Panc1 (cell line): ENCODE measurements at regions not wholly inside any gene's neighbourhood (a gene's known extent, or its start where the extent isn't known, plus 50 kb on each side); places are given as distances from the start of the nearest gene placed in this dataset.

Experiments
- ATAC-seq: fragments of 200-7000 bp; cut with Tn5 transposase; 2 replicates; pipeline ENCODE4 v1.9.1; 2020; ENCODE audit warnings: mild to moderate bottlenecking, moderate library complexity
- BruUV-seq: library from RNA; stranded (reverse); fragments of 400-500 nt; replicated peaks from 2 replicates; lab custom pipeline; 2021; lab: Mats Ljungman, UMichigan
- CTCF ChIA-PET: fragments of 300-600 bp; sonication (Branson Sonifier 250); formaldehyde crosslinking; loops from one replicate; lab custom pipeline; 2022; ENCODE audit warnings: antibody characterized with exemption; lab: Charles Lee
- POLR2A ChIA-PET: fragments of 300-600 bp; sonication (Branson Sonifier 250); formaldehyde crosslinking; loops from one replicate; lab custom pipeline; 2022; ENCODE audit warnings: antibody characterized with exemption; lab: Charles Lee
- DNase-seq: peaks from one replicate; pipeline ENCODE4 v3.0.0-alpha.2; 2010; ENCODE audit warnings: low read depth, low spot score
- H3K27ac ChIP-seq: 2 replicates; pipeline ENCODE4 v1.5.1; 2011; ENCODE audit warnings: mild to moderate bottlenecking, low read length, inconsistent platforms
- H3K27me3 ChIP-seq: fragments of 200-500 bp; sonication (Bioruptor generic); 2 replicates; pipeline ENCODE4 v1.6.0; 2014; ENCODE audit warnings: low read length, inconsistent platforms; ENCODE audit not compliant: control insufficient read depth, insufficient read depth
- H3K36me3 ChIP-seq: fragments of 200-500 bp; sonication (Bioruptor generic); 2 replicates; pipeline ENCODE4 v1.5.1; 2014; ENCODE audit warnings: inconsistent platforms, mild to moderate bottlenecking, low read length, moderate library complexity; ENCODE audit not compliant: control insufficient read depth, insufficient read depth
- H3K4me1 ChIP-seq: 2 replicates; pipeline ENCODE4 v1.5.1; 2011; ENCODE audit warnings: inconsistent platforms, mild to moderate bottlenecking, low read length, moderate library complexity; ENCODE audit not compliant: control insufficient read depth, insufficient read depth
- H3K4me3 ChIP-seq, 2 experiments: 2 replicates each; pipeline ENCODE4 v1.5.1; 2011 to 2012; ENCODE audit warnings: low read depth in 2 of 2, low read length in 2 of 2, mild to moderate bottlenecking in 2 of 2, inconsistent platforms in 1 of 2, moderate library complexity in 1 of 2
- H3K9me3 ChIP-seq: fragments of 200-500 bp; sonication (Bioruptor generic); 2 replicates; pipeline ENCODE4 v1.5.1; 2014; ENCODE audit warnings: low read depth, mild to moderate bottlenecking, inconsistent platforms, low read length, moderate library complexity; ENCODE audit not compliant: control insufficient read depth, insufficient read depth
- POLR2AphosphoS5 ChIP-seq: IDR thresholded peaks from 2 replicates; pipeline ENCODE4 v1.6.1; 2012; ENCODE audit warnings: mild to moderate bottlenecking, low read depth, low read length, moderate library complexity
- SIN3A ChIP-seq: IDR thresholded peaks from 2 replicates; pipeline ENCODE4 v1.6.1; 2012; ENCODE audit warnings: low read depth, mild to moderate bottlenecking, low read length, moderate library complexity, borderline replicate concordance; ENCODE audit not compliant: insufficient read depth
- TCF7L2 ChIP-seq: IDR thresholded peaks from 2 replicates; pipeline ENCODE4 v1.6.1; 2011; ENCODE audit warnings: mild to moderate bottlenecking, low read depth, low read length, inconsistent platforms
- in situ Hi-C: cut with HindIII; loops from 2 replicates; pipeline ENCODE4 v1.10.0; 2016; ENCODE audit warnings: low sequenced_read_pairs, low pct_unique_long_range_greater_than_20kb
- intact Hi-C: fragments of 100-400 bp; cut with micrococcal nuclease; formaldehyde crosslinking; loops from one replicate; pipeline ENCODE4 v1.10.0; 2022; ENCODE audit not compliant: unreplicated experiment
- TF ChIP-seq, protein P1 (sequence below), 2 experiments: IDR thresholded peaks; 2 replicates each; pipeline ENCODE4 v1.6.1; 2011 to 2012; ENCODE audit warnings: low read depth in 2 of 2, control low read depth in 1 of 2, low read length in 1 of 2, mild to moderate bottlenecking in 1 of 2, moderate library complexity in 1 of 2; ENCODE audit not compliant: insufficient read depth in 1 of 2
- TF ChIP-seq, protein P2 (sequence below): fragments of 450-650 bp; IDR thresholded peaks from 2 replicates; pipeline ENCODE4 v1.5.1; 2017; ENCODE audit warnings: mild to moderate bottlenecking

DNA sequence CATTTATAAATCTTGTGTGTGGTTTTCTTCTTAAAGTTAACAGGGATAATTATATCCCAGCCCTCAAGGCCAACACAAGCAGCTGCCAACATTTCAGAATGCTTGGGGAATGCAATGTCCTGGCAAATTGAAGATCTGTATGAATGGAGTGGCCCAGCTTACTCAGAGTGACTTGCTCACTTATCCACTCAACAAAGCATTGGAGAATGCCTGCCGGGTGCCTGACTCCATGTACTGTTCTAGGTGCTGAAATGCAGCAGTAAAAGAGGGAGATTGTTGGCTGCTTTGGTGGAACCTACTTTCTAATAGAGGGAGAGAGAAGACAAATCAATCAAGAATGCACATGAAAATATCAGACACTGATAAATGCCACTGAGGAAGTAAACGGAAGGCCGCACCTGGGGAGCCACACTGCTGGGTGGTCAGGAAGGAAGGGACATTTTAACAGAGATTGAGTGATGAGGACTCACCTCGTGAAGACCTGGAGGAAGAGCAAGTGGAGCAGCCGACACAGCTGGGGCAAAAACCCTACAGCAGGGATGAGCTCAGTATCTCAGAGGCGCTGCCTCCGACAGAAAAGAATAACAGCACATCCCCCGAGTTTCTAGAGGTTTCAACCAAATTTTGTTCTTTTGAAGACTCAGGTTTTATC, 61.2 kb upstream of the VASH1 start:
- Histone ChIP-seq H3K9me3 (no peaks in the 10 kb centered on the region), H3K4me1 (no peaks in the 10 kb centered on the region), H3K27me3 (no peaks in the 10 kb centered on the region), H3K4me3 (no peak overlapping the region), H3K27ac (no peak overlapping the region), H3K36me3 (no peaks in the 10 kb centered on the region)
- intact Hi-C loops: no loop called here
- no peak for TF ChIP-seq POLR2AphosphoS5
- TF ChIP-seq, protein P1, sequence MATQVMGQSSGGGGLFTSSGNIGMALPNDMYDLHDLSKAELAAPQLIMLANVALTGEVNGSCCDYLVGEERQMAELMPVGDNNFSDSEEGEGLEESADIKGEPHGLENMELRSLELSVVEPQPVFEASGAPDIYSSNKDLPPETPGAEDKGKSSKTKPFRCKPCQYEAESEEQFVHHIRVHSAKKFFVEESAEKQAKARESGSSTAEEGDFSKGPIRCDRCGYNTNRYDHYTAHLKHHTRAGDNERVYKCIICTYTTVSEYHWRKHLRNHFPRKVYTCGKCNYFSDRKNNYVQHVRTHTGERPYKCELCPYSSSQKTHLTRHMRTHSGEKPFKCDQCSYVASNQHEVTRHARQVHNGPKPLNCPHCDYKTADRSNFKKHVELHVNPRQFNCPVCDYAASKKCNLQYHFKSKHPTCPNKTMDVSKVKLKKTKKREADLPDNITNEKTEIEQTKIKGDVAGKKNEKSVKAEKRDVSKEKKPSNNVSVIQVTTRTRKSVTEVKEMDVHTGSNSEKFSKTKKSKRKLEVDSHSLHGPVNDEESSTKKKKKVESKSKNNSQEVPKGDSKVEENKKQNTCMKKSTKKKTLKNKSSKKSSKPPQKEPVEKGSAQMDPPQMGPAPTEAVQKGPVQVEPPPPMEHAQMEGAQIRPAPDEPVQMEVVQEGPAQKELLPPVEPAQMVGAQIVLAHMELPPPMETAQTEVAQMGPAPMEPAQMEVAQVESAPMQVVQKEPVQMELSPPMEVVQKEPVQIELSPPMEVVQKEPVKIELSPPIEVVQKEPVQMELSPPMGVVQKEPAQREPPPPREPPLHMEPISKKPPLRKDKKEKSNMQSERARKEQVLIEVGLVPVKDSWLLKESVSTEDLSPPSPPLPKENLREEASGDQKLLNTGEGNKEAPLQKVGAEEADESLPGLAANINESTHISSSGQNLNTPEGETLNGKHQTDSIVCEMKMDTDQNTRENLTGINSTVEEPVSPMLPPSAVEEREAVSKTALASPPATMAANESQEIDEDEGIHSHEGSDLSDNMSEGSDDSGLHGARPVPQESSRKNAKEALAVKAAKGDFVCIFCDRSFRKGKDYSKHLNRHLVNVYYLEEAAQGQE (IDR thresholded peaks at IDR 0.05; ENCODE audit: insufficient read depth in 1 of 2, low read depth in 2 of 2, low read length in 1 of 2): no peak
- no peak for TF ChIP-seq SIN3A
- TF ChIP-seq, protein P2, sequence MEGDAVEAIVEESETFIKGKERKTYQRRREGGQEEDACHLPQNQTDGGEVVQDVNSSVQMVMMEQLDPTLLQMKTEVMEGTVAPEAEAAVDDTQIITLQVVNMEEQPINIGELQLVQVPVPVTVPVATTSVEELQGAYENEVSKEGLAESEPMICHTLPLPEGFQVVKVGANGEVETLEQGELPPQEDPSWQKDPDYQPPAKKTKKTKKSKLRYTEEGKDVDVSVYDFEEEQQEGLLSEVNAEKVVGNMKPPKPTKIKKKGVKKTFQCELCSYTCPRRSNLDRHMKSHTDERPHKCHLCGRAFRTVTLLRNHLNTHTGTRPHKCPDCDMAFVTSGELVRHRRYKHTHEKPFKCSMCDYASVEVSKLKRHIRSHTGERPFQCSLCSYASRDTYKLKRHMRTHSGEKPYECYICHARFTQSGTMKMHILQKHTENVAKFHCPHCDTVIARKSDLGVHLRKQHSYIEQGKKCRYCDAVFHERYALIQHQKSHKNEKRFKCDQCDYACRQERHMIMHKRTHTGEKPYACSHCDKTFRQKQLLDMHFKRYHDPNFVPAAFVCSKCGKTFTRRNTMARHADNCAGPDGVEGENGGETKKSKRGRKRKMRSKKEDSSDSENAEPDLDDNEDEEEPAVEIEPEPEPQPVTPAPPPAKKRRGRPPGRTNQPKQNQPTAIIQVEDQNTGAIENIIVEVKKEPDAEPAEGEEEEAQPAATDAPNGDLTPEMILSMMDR: no peak
- in situ Hi-C loops: no loop called here
- ChIA-PET POLR2A (no interaction called here), CTCF (no interaction called here)
- ATAC-seq (no peak), DNase-seq (no peak)
- no TSS peak for BruUV-seq

DNA sequence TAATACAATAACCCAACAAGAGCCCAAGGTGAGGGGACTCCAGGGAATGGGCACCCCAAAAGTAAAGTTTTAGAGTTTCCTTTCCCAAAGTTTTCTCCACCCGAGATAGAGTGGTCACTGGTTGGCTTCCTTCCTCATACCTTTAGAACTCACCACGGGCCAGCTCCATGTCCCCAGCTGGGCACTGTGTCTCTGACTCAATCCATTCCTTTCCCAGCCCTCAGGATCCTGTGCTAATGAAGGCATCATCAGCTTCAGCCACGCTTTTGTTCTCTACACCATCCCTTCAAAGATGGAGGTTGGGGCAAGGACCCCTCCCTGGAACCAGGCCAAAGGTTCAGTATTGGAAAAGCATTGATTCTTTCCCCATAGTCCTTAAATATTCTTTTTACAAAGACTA, 59.8 kb upstream of the VASH1 start:
- in situ Hi-C loops: no loop called here
- no peaks in the 10 kb centered on the region for H3K27me3 ChIP-seq

More for the DNA sequence above, 59.8 kb upstream of the VASH1 start:
- BruUV-seq: no TSS peak
- Histone ChIP-seq H3K9me3 (no peaks in the 10 kb centered on the region), H3K36me3 (no peaks in the 10 kb centered on the region), H3K27ac (no peak overlapping the region), H3K4me3 (no peak overlapping the region), H3K4me1 (no peaks in the 10 kb centered on the region)
- DNase-seq: no peak
- POLR2A ChIA-PET: no interaction called here
- CTCF ChIA-PET: no interaction called here
- TF ChIP-seq POLR2AphosphoS5: no peak
- TF ChIP-seq, protein P1 (IDR thresholded peaks at IDR 0.05; ENCODE audit: insufficient read depth in 1 of 2, low read depth in 2 of 2, low read length in 1 of 2): no peak
- TF ChIP-seq, protein P2: no peak
- TF ChIP-seq SIN3A: no peak
- no peak for TF ChIP-seq TCF7L2
- ATAC-seq: no peak
- intact Hi-C loops: no loop called here
